OCI-LY7 (cell line): ENCODE measurements at regions not wholly inside any gene's neighbourhood (a gene's known extent, or its start where the extent isn't known, plus 50 kb on each side); places are given as distances from the start of the nearest gene placed in this dataset.

ENCODE experiments used
- BruUV-seq: library from RNA; stranded (reverse); fragments of 400-500 nt; replicated peaks from 2 replicates; lab custom pipeline; 2021; lab: Mats Ljungman, UMichigan
- CTCF ChIA-PET: fragments of 300-600 bp; sonication (Branson Sonifier 250); formaldehyde crosslinking; loops from one replicate; lab custom pipeline; 2022; ENCODE audit warnings: antibody characterized with exemption; ENCODE audit not compliant: unreplicated experiment; lab: Charles Lee
- POLR2A ChIA-PET: fragments of 300-600 bp; sonication (Branson Sonifier 250); formaldehyde crosslinking; loops from one replicate; lab custom pipeline; 2022; ENCODE audit warnings: antibody characterized with exemption; lab: Charles Lee
- DNase-seq: peaks from one replicate; pipeline ENCODE4 v3.0.0-alpha.2; 2015; ENCODE audit warnings: low spot score
- H2AFZ ChIP-seq: fragments of 200-600 bp; sonication (generic), shearing (Covaris generic); 2 replicates; pipeline ENCODE4 v1.6.1; 2014; ENCODE audit warnings: mild to moderate bottlenecking, antibody characterized with exemption, low read length, moderate library complexity
- H3K27ac ChIP-seq: fragments of 200-600 bp; sonication (generic); 2 replicates; pipeline ENCODE4 v1.5.1; 2014; ENCODE audit warnings: mixed run types, low read depth, mild to moderate bottlenecking, moderate library complexity, low read length, inconsistent platforms; ENCODE audit not compliant: poor library complexity, severe bottlenecking
- H3K36me3 ChIP-seq: fragments of 200-600 bp; sonication (generic); 2 replicates; pipeline ENCODE4 v1.6.1; 2014; ENCODE audit warnings: mild to moderate bottlenecking, antibody characterized with exemption, low read length, moderate library complexity, mixed read lengths; ENCODE audit not compliant: insufficient read depth
- H3K4me1 ChIP-seq: fragments of 200-600 bp; sonication (generic); 2 replicates; pipeline ENCODE4 v1.5.1; 2014; ENCODE audit warnings: mild to moderate bottlenecking, low read length; ENCODE audit not compliant: insufficient read depth, poor library complexity, severe bottlenecking
- H3K4me2 ChIP-seq: fragments of 200-600 bp; sonication (generic); 2 replicates; pipeline ENCODE4 v1.6.1; 2014; ENCODE audit warnings: mild to moderate bottlenecking, low read length
- H3K4me3 ChIP-seq: fragments of 200-600 bp; sonication (generic); 2 replicates; pipeline ENCODE4 v1.5.1; 2014; ENCODE audit warnings: mild to moderate bottlenecking, low read depth, low read length; ENCODE audit not compliant: poor library complexity, severe bottlenecking
- H3K79me2 ChIP-seq: fragments of 200-600 bp; sonication (generic); 2 replicates; pipeline ENCODE4 v1.6.1; 2016; ENCODE audit warnings: low read depth, mild to moderate bottlenecking, low read length, moderate library complexity, mixed read lengths; ENCODE audit not compliant: insufficient read depth
- H3K9me2 ChIP-seq: fragments of 200-600 bp; sonication (generic); 2 replicates; pipeline ENCODE4 v1.6.1; 2016; ENCODE audit warnings: mild to moderate bottlenecking, low read length, mixed read lengths; ENCODE audit not compliant: insufficient read depth
- H3K9me3 ChIP-seq: fragments of 200-600 bp; sonication (generic); 2 replicates; pipeline ENCODE4 v1.6.1; 2014; ENCODE audit warnings: mild to moderate bottlenecking, mixed run types, low read length, mixed read lengths
- H4K20me1 ChIP-seq: fragments of 200-600 bp; sonication (generic); 2 replicates; pipeline ENCODE4 v1.6.1; 2014; ENCODE audit warnings: mild to moderate bottlenecking, antibody characterized with exemption, low read length, moderate library complexity, mixed read lengths; ENCODE audit not compliant: insufficient read depth
- EZH2phosphoT487 ChIP-seq: fragments of 200-600 bp; sonication (generic); IDR thresholded peaks from 2 replicates; pipeline ENCODE4 v1.6.1; 2018; ENCODE audit warnings: low read depth, borderline replicate concordance, mild to moderate bottlenecking, mixed run types, antibody characterized with exemption, low read length, moderate library complexity, mixed read lengths
- intact Hi-C: fragments of 100-400 bp; cut with micrococcal nuclease; formaldehyde crosslinking; loops from one replicate; pipeline ENCODE4 v1.10.0; 2022; ENCODE audit not compliant: unreplicated experiment
- TF ChIP-seq, protein P1 (sequence below): fragments of 200-600 bp; sonication (generic); conservative IDR thresholded peaks from 2 replicates; pipeline ENCODE4 v1.5.1; 2014; ENCODE audit warnings: mild to moderate bottlenecking, antibody characterized with exemption, low read length, moderate library complexity, mixed read lengths

DNA sequence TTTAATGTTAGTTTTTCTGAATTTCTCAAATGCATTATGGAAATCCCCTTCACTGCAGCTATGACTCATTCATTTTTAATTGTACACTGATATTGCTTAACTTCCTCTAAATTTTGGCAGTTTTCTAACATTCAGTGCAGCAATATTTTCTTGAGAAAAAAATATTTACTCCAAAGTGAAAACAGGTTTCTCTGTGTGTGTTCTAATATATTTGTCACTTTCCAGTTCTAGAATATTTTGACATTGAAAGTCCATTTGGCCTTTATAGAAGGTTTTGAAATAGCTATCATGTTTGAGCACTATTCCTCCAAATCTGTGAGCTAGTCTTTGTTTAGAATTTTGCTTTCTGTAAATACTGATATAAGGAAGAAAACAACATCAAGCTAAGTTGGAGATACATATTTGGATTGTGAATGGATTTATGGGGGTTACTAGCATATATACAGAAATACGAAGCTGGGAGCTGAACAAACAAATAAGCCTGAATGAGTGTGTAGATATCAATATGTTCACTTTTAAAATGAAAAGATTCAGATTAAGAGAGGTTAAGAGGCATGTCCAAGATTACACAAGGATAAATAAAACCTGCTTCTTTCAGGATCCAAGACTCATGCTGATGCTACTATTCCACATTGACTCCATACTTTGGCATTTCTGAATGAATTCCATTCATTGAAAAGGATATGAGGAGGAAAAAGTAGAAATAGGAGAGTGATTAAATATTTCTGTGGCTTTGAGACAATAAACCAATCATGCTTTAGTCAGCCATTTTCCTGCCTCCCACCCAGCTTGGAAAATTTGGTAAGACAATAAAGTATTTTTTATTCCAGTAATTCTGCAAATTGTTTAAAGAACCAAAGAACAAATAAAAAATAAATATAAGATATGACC is 57.3 kb upstream of the SLIT2 start:
- no peak overlapping the region for H3K4me3 ChIP-seq
- no peaks in the 10 kb centered on the region for H3K36me3 ChIP-seq
- no peaks in the 10 kb centered on the region for H3K9me2 ChIP-seq
- no peaks in the 10 kb centered on the region for H4K20me1 ChIP-seq
- no peaks in the 10 kb centered on the region for H3K9me3 ChIP-seq
- no TSS peak for BruUV-seq
- POLR2A ChIA-PET = interaction anchor here (0.6 to 1.1 kb wide), 5 partner anchors 19 to 1676 kb away, joined by 3 to 4 read pairs (median 3); no protein-coding TSS in a partner anchor
- H3K4me1 ChIP-seq = no peaks in the 10 kb centered on the region
- intact Hi-C loops = no loop called here
- no peak for DNase-seq
- no peak overlapping the region for H3K27ac ChIP-seq
- no peaks in the 10 kb centered on the region for H3K79me2 ChIP-seq
- no peak overlapping the region for H2AFZ ChIP-seq
- no peak overlapping the region for H3K4me2 ChIP-seq
- TF ChIP-seq, protein P1, sequence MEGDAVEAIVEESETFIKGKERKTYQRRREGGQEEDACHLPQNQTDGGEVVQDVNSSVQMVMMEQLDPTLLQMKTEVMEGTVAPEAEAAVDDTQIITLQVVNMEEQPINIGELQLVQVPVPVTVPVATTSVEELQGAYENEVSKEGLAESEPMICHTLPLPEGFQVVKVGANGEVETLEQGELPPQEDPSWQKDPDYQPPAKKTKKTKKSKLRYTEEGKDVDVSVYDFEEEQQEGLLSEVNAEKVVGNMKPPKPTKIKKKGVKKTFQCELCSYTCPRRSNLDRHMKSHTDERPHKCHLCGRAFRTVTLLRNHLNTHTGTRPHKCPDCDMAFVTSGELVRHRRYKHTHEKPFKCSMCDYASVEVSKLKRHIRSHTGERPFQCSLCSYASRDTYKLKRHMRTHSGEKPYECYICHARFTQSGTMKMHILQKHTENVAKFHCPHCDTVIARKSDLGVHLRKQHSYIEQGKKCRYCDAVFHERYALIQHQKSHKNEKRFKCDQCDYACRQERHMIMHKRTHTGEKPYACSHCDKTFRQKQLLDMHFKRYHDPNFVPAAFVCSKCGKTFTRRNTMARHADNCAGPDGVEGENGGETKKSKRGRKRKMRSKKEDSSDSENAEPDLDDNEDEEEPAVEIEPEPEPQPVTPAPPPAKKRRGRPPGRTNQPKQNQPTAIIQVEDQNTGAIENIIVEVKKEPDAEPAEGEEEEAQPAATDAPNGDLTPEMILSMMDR = no peak
- CTCF ChIA-PET = no interaction called here

DNA sequence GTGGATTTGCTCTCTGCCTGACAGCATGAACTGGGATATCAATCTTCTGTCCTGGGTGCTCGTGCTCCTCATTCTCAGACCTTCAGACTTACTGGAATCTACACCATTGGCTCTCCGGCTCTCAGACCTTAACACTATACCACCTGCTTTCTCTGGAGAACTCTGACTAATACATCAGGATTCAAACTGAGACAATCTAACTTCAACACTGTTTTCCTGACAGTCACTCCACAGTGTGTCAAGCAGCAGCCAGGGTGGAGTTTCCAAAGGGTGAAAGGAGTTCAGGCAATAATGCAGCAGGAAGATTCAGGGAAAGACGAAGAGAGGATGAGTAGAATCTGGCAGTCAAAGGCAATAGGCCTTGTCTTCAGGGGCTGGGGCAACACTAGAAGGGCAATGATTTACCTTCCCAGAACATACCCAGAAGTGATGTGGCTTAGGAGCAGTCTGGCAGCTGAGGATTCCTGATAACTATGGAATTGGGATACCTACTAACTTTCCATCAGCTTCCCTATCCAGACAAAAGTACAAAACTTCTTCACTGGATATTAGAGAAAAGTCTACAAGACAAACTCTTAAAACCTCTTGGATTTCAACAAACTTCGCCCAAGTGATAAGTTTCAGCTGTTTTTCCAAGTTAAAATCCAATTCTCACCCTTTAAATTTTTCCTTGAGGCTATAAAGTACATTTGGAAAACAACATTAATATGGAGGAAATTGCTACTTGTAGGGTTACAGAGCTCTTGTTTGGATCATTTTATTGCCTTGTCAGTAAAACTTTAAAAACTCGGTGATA is 58.4 kb upstream of the SLIT2 start:
- DNase-seq = no peak
- H3K79me2 ChIP-seq = no peaks in the 10 kb centered on the region
- H3K36me3 ChIP-seq = no peaks in the 10 kb centered on the region
- intact Hi-C loops = no loop called here
- ChIA-PET CTCF (no interaction called here), POLR2A (interaction anchor here (0.5 to 1.1 kb wide), 5 partner anchors 18 to 1978 kb away, joined by 3 to 4 read pairs (median 3); no protein-coding TSS in a partner anchor)
- H3K4me3 ChIP-seq = no peak overlapping the region
- H2AFZ ChIP-seq = no peak overlapping the region
- no peaks in the 10 kb centered on the region for H3K4me1 ChIP-seq
- TF ChIP-seq, protein P1 = no peak
- TF ChIP-seq EZH2phosphoT487 = no peak
- H4K20me1 ChIP-seq = no peaks in the 10 kb centered on the region
- no peak overlapping the region for H3K27ac ChIP-seq
- H3K4me2 ChIP-seq = no peak overlapping the region
- H3K9me2 ChIP-seq = no peaks in the 10 kb centered on the region
- no peaks in the 10 kb centered on the region for H3K9me3 ChIP-seq
- no TSS peak for BruUV-seq
